Activated CD8-positive, alpha-beta T cell treated with anti-CD3 and anti-CD28 coated beads for 36 hours (primary cell): ENCODE measurements at regions not wholly inside any gene's neighbourhood (a gene's known extent, or its start where the extent isn't known, plus 50 kb on each side); places are given as distances from the start of the nearest gene placed in this dataset.

Experiments used
- ATAC-seq: fragments of 200-7000 bp; cut with Tn5 transposase; one replicate; pipeline ENCODE4 v1.10.0; 2021; ENCODE audit warnings: mild to moderate bottlenecking, moderate library complexity
- CTCF ChIA-PET: fragments of 350-600 bp; sonication (Branson Sonifier 250); formaldehyde crosslinking; loops from one replicate; lab custom pipeline; 2021; ENCODE audit warnings: antibody characterized with exemption; lab: Charles Lee
- POLR2A ChIA-PET: fragments of 350-600 bp; sonication (Branson Sonifier 250); formaldehyde crosslinking; loops from one replicate; lab custom pipeline; 2021; ENCODE audit warnings: antibody characterized with exemption; lab: Charles Lee
- DNase-seq: peaks from one replicate; pipeline ENCODE4 v3.0.0-alpha.2; 2020
- H3K27ac Mint-ChIP-seq: one replicate; pipeline ENCODE4 v1.8.0; 2021; ENCODE audit warnings: mild to moderate bottlenecking, mixed read lengths
- H3K27me3 Mint-ChIP-seq: one replicate; pipeline ENCODE4 v1.8.0; 2021; ENCODE audit warnings: mixed read lengths
- H3K36me3 Mint-ChIP-seq: one replicate; pipeline ENCODE4 v1.8.0; 2021; ENCODE audit warnings: low read depth, mixed read lengths
- H3K4me1 Mint-ChIP-seq: one replicate; pipeline ENCODE4 v1.8.0; 2021; ENCODE audit warnings: low read depth, mixed read lengths
- H3K4me3 Mint-ChIP-seq: one replicate; pipeline ENCODE4 v1.8.0; 2021; ENCODE audit warnings: mild to moderate bottlenecking, moderate library complexity, mixed read lengths
- H3K9me3 Mint-ChIP-seq: one replicate; pipeline ENCODE4 v1.8.0; 2021; ENCODE audit warnings: mixed read lengths
- intact Hi-C: fragments of 100-400 bp; cut with micrococcal nuclease; formaldehyde crosslinking; loops from one replicate; pipeline ENCODE4 v1.10.0; 2022
- TF ChIP-seq, protein P1 (sequence below): fragments of 200-600 bp; IDR thresholded peaks from one replicate; pipeline ENCODE4 v1.8.0; 2022; ENCODE audit warnings: antibody characterized with exemption, mild to moderate bottlenecking

DNA sequence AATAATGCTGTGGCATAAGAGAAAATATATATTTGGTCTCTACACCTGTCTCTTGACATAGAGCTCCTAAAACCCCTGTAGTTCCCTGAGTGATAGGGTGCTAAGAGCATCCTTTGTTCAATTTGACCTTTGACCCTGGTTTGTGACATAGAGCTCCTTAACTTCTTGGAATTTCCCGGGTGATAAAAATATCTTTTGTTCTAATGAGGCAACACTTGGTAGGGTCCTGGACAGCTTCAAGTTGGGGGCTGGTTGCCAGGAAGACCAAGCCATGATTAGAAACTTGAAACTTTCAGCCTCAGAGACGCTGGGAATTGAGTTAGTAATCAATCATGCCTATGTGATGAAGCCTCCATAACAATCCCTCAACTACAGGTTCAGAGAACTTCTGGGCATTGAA, 105.4 kb downstream of the CASP12 start:
- Mint-ChIP-seq H3K9me3 (peaks cover 2% of the 10 kb centered on the region), H3K27me3 (no peaks in the 10 kb centered on the region), H3K36me3 (no peaks in the 10 kb centered on the region), H3K27ac (no peak overlapping the region), H3K4me1 (no peaks in the 10 kb centered on the region), H3K4me3 (no peak overlapping the region)
- DNase-seq (no peak), ATAC-seq (no peak)
- TF ChIP-seq, protein P1, sequence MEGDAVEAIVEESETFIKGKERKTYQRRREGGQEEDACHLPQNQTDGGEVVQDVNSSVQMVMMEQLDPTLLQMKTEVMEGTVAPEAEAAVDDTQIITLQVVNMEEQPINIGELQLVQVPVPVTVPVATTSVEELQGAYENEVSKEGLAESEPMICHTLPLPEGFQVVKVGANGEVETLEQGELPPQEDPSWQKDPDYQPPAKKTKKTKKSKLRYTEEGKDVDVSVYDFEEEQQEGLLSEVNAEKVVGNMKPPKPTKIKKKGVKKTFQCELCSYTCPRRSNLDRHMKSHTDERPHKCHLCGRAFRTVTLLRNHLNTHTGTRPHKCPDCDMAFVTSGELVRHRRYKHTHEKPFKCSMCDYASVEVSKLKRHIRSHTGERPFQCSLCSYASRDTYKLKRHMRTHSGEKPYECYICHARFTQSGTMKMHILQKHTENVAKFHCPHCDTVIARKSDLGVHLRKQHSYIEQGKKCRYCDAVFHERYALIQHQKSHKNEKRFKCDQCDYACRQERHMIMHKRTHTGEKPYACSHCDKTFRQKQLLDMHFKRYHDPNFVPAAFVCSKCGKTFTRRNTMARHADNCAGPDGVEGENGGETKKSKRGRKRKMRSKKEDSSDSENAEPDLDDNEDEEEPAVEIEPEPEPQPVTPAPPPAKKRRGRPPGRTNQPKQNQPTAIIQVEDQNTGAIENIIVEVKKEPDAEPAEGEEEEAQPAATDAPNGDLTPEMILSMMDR: no peak
- intact Hi-C loops: no loop called here
- ChIA-PET CTCF (no interaction called here), POLR2A (no interaction called here)

GRCh38 chr11:104791896-104792295, 106.4 kb downstream of the CASP12 start:
- H3K4me1 Mint-ChIP-seq: no peaks in the 10 kb centered on the region
- TF ChIP-seq, protein P1: no peak
- no peak overlapping the region for H3K4me3 Mint-ChIP-seq
- no peaks in the 10 kb centered on the region for H3K27me3 Mint-ChIP-seq
- no peaks in the 10 kb centered on the region for H3K9me3 Mint-ChIP-seq
- no peak for DNase-seq
- intact Hi-C loops: no loop called here
- ATAC-seq: no peak
- no peaks in the 10 kb centered on the region for H3K36me3 Mint-ChIP-seq
- H3K27ac Mint-ChIP-seq: no peak overlapping the region
- POLR2A ChIA-PET: no interaction called here
- CTCF ChIA-PET: no interaction called here

DNA sequence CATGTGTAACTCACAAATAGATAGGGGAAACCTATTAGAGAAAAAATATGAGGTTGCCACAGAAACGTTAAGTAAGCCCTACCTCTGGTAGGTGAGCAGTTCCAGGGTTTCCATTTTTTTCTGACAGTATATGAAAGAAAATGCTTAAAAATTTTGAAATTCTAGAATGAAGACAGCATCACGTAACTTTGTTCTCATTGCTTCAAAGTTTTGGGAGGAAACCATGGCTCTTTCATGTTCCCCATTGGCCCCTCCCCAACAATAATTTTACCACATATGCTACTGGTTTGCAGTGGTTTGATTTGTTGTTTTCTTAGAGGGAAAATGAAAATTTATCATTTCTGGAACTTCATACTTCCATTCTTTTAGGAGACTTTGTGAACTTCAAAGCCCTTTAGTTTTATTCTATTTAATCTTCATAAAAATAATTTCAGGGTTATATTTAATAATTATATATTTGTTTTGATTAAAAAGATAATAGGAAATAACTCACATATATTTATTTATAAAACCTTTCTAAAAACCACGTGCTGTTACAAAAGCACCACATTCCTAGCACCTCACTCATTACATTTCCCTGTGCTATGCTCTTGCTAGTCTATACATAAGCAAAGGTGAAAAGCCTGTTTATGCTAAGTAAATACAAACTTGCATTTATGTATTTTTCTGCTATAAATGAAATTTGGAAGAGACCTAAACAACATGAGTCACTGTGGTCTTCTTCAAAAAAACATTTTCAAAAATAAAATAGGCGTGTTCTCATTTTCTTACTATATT, 113.4 kb downstream of the CASP12 start:
- Mint-ChIP-seq H3K4me3 (no peak overlapping the region), H3K4me1 (peaks cover 2% of the 10 kb centered on the region), H3K36me3 (no peaks in the 10 kb centered on the region), H3K27me3 (no peaks in the 10 kb centered on the region), H3K9me3 (no peaks in the 10 kb centered on the region), H3K27ac (no peak overlapping the region)
- ChIA-PET CTCF (no interaction called here), POLR2A (no interaction called here)
- intact Hi-C loops: no loop called here
- ATAC-seq (no peak), DNase-seq (no peak)
- TF ChIP-seq, protein P1: no peak

- no peaks in the 10 kb centered on the region for H3K36me3 Mint-ChIP-seq
- H3K9me3 Mint-ChIP-seq: no peaks in the 10 kb centered on the region
- DNase-seq (no peak), ATAC-seq (no peak)
- CTCF ChIA-PET: interaction anchor here (0.7 to 1.4 kb wide), 2 partner anchors 15 to 1265 kb away, joined by 3 to 4 read pairs; no protein-coding TSS in a partner anchor
- TF ChIP-seq, protein P1: no peak
- intact Hi-C loops: no loop called here
- no peak overlapping the region for H3K4me3 Mint-ChIP-seq
- POLR2A ChIA-PET: interaction anchor here (0.6 kb wide), 1 partner anchor 226 kb away, joined by 3 read pairs; no protein-coding TSS in a partner anchor
- no peak overlapping the region for H3K27ac Mint-ChIP-seq
- no peaks in the 10 kb centered on the region for H3K27me3 Mint-ChIP-seq
- peaks cover 2% of the 10 kb centered on the region for H3K4me1 Mint-ChIP-seq
These were observed 115.0 kb downstream of the CASP12 start for GRCh38 chr11:104783241-104783640.

- Mint-ChIP-seq H3K4me1 (peaks cover 2% of the 10 kb centered on the region), H3K27ac (no peak overlapping the region), H3K36me3 (no peaks in the 10 kb centered on the region), H3K27me3 (no peaks in the 10 kb centered on the region), H3K9me3 (no peaks in the 10 kb centered on the region), H3K4me3 (no peak overlapping the region)
- DNase-seq (no peak), ATAC-seq (no peak)
- TF ChIP-seq, protein P1: no peak
- intact Hi-C loops: no loop called here
- POLR2A ChIA-PET: interaction anchor here (0.6 kb wide), 1 partner anchor 227 kb away, joined by 3 read pairs; no protein-coding TSS in a partner anchor
- CTCF ChIA-PET: interaction anchor here (0.7 to 1.4 kb wide), 2 partner anchors 16 to 1266 kb away, joined by 3 to 4 read pairs; no protein-coding TSS in a partner anchor
These were observed 115.9 kb downstream of the CASP12 start for GRCh38 chr11:104782377-104782754.
